GM21390 (cell line): ENCODE measurements at regions not wholly inside any gene's neighbourhood (a gene's known extent, or its start where the extent isn't known, plus 50 kb on each side); places are given as distances from the start of the nearest gene placed in this dataset.

Source experiments
- ATAC-seq: cut with Tn5 transposase; IDR thresholded peaks from one replicate; pipeline ENCODE4 v1.9.1; 2021; ENCODE audit not compliant: unreplicated experiment

DNA sequence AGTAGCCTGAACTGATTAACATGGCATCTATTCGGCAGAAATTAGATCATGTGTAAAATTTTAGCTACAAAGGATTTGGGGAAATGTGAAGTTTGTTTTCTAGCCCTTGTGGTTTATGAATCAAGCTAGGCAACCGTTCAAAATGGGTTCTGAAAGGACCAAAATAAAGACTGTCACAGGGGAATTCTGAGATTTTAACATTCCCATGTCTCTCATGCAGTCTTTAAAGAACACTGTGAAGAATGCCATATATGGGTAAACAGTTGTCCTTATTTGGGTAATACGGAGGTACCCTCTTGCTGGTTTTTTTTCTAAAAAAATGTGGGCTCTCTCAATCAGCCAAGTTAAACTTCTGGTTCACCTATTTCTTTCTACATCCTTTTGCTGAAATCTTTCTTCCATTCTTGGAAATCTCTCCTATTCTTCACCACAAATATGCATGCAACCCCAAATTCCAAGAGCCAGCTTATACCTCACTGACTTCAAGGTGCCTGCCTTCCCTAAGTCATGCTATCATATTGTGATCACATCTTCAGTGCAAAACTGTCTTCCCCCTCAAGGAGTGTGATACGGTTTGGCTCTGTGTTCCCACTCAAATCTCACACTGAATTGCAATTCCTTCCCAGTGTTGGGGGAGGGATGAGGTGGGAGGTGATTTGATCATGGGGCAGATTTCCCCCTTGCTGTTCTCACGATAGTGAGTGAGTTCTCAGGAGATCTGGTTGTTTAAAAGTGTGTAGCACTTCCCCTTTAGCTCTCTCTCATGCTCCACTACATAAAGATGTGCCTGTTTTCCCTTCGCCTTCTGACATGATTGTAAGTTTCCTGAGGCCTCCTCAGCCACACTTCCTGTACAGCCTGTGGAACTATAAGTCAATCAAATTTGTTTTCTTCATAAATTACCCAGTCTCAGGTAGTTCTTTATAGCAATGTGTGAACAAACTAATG, 308.7 kb downstream of the TTLL7 start:
- ATAC-seq: no peak

DNA sequence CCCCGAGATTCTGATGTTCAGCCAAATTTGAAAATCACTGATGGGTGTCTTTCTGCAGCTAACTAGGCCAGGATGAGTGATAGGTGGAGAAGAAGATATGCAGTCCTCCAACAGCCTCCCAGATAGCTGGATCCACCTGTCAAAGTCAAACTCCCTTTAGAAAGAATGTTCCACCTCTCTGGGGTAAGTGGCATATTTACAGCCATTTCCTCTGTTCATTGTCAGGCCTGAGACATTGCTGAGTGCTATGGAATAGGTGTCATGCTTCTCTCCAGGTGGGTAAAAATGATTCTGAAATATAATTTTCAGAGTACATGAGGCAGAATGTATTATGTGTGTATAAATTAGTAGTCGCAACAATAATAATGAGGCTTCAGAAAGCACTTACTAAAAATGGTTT, 316.8 kb downstream of the TTLL7 start:
- no peak for ATAC-seq

GRCh38 chr1:83676106-83676505, 322.8 kb downstream of the TTLL7 start:
- ATAC-seq: no peak

GRCh38 chr1:83673312-83673711, 325.6 kb downstream of the TTLL7 start:
- peak; percentile 61 for ATAC-seq

DNA sequence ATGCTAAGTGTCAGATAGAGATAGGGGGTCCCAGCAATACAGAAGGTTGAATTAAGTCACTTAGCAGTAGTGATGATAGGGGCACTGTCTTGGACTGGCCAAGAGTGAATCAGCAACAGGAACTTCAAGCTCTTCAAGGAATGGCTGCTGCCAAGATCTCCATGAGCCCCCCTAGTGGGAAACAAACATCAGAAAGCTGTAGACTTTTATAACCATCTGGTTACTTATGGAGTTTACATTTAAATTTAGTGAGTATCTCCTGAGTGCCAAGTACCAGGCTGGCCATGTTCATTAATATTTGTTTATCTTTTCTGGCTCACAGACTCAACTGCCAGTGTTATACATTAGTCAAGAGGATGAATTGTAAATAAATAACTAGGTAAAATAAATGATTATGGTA, 327.3 kb downstream of the TTLL7 start:
- no peak for ATAC-seq

- no peak for ATAC-seq
Measured at GRCh38 chr1:83670909-83671565, 327.9 kb downstream of the TTLL7 start.

DNA sequence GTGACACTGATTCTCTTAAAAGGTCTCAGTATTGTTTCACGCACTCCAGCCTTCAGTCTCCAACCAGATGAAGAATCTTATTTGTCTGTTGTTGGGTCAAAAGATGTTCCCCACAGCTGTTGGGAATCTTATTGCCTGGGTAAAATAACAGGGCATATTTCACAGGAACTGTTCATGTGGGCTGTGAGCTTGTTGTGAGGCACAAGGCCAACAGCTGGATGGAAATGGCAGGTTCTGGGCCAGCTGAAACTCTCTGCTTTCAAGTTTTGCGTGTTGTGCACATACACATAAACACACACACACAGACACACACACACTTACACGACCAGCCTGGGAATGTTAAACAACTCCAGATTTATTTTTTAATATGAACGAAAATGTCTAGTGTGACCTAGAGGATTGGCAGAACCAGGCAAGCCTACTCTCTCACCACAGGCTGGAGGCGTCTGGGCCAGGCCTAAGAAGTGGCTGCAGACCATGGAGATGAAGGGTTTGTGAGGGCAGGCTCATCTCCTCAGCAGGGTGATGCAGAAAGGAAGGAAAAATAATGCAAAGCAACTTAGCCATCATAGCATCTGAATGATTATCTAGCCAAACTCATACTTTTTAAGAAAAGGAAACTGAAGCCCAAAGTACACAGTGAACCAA, 357.0 kb downstream of the TTLL7 start:
- no peak for ATAC-seq

DNA sequence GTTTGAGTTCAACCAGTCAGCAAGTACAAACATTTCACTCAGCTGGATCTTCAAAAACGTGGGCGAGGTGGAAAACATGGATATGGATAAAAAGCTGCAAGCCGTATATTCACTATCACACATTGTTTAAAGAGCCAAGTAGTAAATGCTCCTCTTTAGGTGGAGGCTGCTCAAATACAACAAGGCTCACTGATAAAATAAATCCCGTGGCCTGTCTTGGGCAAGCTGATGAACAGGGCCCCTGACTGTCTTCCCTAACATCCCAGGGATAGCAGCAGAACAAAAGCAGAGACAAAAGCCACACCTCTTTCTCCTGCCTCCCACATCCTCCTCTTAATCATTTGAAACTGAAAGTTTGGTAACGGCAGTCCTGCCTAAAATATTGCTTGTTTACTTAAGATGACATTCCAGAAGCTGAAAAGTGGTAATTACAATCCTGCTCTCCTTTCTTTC, 357.7 kb downstream of the TTLL7 start:
- ATAC-seq: no peak

GRCh38 chr1:83639785-83640184, 359.1 kb downstream of the TTLL7 start:
- no peak for ATAC-seq

- no peak for ATAC-seq
Measured at GRCh38 chr1:83637586-83637985, 361.3 kb downstream of the TTLL7 start.

DNA sequence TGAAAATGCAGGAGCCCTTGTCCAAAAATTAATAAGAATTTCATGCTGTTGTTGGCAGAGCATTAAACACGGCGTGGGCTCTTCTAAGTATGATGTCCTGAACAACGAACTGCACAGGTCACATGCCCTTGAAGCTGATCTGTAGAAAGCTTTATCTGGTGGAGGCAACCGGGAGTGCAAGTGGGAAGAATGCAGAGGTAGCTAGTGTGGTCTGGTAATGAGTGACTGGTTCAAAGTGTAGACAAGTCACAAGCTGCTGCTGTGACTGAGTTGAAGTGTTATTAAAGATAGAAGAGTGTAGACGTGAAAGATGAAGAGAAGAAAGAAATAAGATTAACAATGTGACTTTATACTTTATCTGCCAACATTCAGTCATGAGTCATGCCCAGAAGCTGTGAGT, 361.9 kb downstream of the TTLL7 start:
- no peak for ATAC-seq

GRCh38 chr1:83632906-83633305, 366.0 kb downstream of the TTLL7 start:
- ATAC-seq: no peak

GRCh38 chr1:83631851-83632250, 367.1 kb downstream of the TTLL7 start:
- no peak for ATAC-seq

DNA sequence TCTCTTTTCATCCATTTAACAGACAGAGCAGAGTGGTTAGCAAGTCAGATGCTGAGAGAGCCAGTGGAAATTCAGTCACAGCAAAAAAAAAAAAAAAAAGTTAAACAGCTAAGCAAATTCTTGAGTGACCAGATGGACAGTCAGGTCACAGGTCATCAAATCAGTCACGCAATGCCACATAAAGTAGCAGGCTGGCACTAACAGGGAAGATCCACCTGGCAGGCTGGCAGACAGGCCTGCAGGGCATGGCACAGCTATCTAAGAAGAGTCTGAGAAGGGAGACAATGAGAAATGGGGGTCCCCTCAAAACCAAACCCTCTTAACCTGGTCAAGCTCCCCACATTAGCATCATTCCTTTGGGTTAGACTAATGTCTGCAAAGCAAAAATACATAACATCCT, 371.9 kb downstream of the TTLL7 start:
- ATAC-seq: no peak

DNA sequence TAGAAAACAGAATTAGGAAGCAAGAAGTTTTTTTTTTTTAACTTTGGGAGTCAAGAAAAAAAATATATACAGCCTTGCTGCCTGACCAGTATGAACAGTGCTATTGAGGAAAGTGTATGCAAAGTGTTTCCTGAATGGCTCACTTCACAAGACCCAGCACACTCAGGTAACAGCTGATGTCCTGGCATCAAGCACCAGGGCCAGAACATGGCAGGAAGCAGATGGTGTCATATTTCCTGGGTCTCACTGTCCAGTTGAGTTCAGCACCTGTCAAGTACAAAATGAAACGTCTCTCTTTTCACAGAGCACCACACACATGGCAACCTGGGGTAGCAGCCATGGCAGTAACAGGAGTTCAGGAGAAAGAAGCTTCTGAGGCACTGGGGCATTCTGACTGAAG, 372.3 kb downstream of the TTLL7 start:
- ATAC-seq: peak; percentile 66

DNA sequence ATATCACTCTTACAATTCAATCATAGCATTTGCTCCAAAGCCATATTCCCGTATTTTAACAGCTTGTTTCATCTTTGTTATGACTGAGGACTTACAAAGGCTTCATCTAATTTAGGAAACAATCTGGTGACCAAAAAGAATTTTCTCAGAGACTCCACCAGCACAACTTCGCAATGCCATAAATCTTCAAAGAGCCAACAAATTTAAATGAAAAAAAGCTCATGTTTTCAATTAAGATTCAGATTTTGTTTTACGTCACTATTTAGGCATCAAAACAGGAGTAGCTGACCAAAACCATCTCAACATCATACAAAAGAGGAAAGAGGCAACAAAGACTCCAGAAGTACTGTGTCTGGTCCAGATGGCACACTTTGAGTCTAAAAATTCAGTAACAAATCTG, 373.3 kb downstream of the TTLL7 start:
- ATAC-seq: no peak

DNA sequence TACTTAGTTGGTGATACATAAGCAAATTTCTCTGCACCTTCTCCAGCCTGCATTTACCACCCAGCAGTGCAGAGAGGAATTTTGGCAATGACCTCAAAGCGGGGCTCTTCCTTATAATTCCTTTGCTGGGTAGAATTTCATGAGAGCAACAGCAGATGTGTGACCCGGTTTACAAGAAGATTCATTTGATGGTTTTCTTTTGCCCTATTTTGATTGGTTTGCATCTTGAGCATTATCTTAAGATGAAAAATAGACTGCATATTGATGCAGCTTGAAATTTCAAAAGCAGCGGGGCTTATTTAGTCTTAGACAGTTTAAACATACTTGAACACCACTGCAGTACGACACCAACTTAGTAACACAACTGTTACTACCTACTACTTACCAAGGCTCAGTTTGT, 378.9 kb downstream of the TTLL7 start:
- ATAC-seq: no peak

GRCh38 chr1:83619170-83619896, 379.6 kb downstream of the TTLL7 start:
- ATAC-seq: no peak

DNA sequence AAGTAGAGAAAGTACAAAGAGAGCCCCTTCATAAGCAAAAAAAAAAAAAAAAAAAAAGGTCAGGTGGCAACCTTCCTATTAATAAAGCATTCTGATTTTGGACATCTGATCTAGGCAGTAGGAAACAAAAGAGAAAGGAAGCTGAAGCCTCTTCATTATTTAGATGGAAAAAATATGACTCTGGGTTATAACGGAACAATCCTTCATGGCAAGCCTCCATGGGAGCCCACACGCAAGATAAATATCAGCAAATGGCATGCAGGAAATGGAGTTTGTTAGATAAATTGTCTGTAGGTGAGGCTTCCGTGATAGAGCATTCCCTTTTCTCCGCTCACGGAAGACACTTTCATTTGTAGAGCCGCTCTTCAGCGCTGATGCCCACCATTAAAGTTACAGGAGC, 381.0 kb downstream of the TTLL7 start:
- no peak for ATAC-seq

GRCh38 chr1:83615370-83615769, 383.6 kb downstream of the TTLL7 start:
- ATAC-seq: no peak

DNA sequence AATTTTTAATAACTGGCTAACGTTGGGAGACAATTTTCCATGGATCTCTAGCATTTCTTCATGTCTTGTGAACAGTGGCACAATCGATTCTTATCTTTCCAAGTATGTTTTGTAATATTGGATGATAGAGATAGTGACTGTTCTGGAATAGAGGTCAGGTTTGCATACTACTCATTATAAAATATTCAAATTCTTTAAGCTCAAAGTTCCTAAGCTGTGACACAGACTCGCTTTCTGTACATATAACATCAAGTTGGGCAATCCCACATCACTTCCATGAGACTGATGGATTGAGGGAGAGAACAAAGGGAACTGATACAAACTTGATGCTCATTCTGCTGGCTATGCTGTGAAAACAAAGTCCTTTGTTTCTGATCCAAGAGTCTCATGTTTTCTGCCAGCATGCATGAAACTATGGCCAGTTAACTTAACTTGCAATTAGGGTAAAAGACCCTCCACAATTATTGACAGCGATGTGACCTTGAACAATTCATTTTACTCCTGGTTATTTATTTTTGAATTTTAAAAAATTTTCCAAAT, 392.4 kb downstream of the TTLL7 start:
- ATAC-seq: no peak
